H1 (cell line): ENCODE measurements at regions not wholly inside any gene's neighbourhood (a gene's known extent, or its start where the extent isn't known, plus 50 kb on each side); places are given as distances from the start of the nearest gene placed in this dataset.

ENCODE experiments used
- CBX8 ChIP-seq: fragments of 300-800, 300-1000 bp; sonication (generic); IDR thresholded peaks from 2 replicates; pipeline ENCODE4 v1.7.1; 2016; ENCODE audit warnings: low read depth, low read length, borderline replicate concordance
- CTBP2 ChIP-seq: IDR thresholded peaks from 2 replicates; pipeline ENCODE4 v1.7.0; 2011; ENCODE audit warnings: borderline replicate concordance, mild to moderate bottlenecking, moderate library complexity, mixed read lengths, low read length; ENCODE audit not compliant: insufficient read depth, insufficient read length
- GABPA ChIP-seq: IDR thresholded peaks from 2 replicates; pipeline ENCODE4 v1.6.1; 2011; ENCODE audit warnings: mild to moderate bottlenecking, low read length, moderate library complexity, borderline replicate concordance; ENCODE audit not compliant: insufficient read depth
- JUN ChIP-seq: IDR thresholded peaks from 2 replicates; pipeline ENCODE4 v1.6.1; 2011; ENCODE audit warnings: low read depth, mild to moderate bottlenecking, improper control_type of control experiment, low read length
- MAFK ChIP-seq: IDR thresholded peaks from 2 replicates; pipeline ENCODE4 v1.6.1; 2012; ENCODE audit warnings: low read depth, mild to moderate bottlenecking, improper control_type of control experiment, low read length
- TBP ChIP-seq: IDR thresholded peaks from 2 replicates; pipeline ENCODE4 v1.6.1; 2011; ENCODE audit warnings: low read depth, low read length, improper control_type of control experiment
- TF ChIP-seq, protein P1 (sequence below): fragments of 300-600 bp; sonication (generic); IDR thresholded peaks from 2 replicates; pipeline ENCODE4 v1.7.1; 2012; ENCODE audit warnings: low read length, moderate library complexity, mild to moderate bottlenecking, inconsistent platforms; ENCODE audit not compliant: insufficient replicate concordance
- TF ChIP-seq, protein P2 (sequence below): IDR thresholded peaks from 2 replicates; pipeline ENCODE4 v1.6.1; 2011; ENCODE audit warnings: low read depth, mild to moderate bottlenecking, low read length; ENCODE audit not compliant: insufficient read depth

DNA sequence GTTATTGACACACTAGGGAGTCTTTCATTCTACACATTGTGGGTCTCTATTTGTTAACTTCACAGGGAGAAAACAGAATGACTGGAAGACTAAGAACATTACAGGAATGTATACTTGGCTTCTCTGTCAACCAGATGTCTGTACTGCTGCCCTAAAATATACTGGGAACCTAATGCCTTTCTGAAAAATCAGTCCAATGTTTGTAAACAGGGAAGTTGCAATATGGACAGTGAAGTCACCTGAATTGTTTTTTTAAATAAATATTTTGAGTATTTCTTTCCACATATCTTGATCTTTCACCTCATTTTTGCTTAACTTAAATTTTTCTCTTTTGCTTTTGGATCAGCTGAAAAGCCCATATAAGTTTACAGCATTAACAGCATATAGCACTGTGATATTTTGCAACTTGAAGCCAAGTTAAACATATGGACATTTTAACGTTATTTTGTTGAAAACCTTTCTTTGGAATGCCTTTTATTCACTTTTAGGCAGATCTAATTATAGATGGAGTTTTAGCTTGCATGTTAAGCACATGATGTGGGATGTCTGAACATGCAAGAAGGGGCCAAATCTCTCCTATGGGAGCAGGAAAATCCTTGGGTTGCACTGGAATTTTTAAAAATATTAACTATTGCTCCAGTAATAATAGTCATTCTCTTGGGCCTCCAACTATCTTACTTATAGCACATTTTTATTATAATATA, 137.7 kb upstream of the TWIST2 start (continued):
- TF ChIP-seq, protein P1, sequence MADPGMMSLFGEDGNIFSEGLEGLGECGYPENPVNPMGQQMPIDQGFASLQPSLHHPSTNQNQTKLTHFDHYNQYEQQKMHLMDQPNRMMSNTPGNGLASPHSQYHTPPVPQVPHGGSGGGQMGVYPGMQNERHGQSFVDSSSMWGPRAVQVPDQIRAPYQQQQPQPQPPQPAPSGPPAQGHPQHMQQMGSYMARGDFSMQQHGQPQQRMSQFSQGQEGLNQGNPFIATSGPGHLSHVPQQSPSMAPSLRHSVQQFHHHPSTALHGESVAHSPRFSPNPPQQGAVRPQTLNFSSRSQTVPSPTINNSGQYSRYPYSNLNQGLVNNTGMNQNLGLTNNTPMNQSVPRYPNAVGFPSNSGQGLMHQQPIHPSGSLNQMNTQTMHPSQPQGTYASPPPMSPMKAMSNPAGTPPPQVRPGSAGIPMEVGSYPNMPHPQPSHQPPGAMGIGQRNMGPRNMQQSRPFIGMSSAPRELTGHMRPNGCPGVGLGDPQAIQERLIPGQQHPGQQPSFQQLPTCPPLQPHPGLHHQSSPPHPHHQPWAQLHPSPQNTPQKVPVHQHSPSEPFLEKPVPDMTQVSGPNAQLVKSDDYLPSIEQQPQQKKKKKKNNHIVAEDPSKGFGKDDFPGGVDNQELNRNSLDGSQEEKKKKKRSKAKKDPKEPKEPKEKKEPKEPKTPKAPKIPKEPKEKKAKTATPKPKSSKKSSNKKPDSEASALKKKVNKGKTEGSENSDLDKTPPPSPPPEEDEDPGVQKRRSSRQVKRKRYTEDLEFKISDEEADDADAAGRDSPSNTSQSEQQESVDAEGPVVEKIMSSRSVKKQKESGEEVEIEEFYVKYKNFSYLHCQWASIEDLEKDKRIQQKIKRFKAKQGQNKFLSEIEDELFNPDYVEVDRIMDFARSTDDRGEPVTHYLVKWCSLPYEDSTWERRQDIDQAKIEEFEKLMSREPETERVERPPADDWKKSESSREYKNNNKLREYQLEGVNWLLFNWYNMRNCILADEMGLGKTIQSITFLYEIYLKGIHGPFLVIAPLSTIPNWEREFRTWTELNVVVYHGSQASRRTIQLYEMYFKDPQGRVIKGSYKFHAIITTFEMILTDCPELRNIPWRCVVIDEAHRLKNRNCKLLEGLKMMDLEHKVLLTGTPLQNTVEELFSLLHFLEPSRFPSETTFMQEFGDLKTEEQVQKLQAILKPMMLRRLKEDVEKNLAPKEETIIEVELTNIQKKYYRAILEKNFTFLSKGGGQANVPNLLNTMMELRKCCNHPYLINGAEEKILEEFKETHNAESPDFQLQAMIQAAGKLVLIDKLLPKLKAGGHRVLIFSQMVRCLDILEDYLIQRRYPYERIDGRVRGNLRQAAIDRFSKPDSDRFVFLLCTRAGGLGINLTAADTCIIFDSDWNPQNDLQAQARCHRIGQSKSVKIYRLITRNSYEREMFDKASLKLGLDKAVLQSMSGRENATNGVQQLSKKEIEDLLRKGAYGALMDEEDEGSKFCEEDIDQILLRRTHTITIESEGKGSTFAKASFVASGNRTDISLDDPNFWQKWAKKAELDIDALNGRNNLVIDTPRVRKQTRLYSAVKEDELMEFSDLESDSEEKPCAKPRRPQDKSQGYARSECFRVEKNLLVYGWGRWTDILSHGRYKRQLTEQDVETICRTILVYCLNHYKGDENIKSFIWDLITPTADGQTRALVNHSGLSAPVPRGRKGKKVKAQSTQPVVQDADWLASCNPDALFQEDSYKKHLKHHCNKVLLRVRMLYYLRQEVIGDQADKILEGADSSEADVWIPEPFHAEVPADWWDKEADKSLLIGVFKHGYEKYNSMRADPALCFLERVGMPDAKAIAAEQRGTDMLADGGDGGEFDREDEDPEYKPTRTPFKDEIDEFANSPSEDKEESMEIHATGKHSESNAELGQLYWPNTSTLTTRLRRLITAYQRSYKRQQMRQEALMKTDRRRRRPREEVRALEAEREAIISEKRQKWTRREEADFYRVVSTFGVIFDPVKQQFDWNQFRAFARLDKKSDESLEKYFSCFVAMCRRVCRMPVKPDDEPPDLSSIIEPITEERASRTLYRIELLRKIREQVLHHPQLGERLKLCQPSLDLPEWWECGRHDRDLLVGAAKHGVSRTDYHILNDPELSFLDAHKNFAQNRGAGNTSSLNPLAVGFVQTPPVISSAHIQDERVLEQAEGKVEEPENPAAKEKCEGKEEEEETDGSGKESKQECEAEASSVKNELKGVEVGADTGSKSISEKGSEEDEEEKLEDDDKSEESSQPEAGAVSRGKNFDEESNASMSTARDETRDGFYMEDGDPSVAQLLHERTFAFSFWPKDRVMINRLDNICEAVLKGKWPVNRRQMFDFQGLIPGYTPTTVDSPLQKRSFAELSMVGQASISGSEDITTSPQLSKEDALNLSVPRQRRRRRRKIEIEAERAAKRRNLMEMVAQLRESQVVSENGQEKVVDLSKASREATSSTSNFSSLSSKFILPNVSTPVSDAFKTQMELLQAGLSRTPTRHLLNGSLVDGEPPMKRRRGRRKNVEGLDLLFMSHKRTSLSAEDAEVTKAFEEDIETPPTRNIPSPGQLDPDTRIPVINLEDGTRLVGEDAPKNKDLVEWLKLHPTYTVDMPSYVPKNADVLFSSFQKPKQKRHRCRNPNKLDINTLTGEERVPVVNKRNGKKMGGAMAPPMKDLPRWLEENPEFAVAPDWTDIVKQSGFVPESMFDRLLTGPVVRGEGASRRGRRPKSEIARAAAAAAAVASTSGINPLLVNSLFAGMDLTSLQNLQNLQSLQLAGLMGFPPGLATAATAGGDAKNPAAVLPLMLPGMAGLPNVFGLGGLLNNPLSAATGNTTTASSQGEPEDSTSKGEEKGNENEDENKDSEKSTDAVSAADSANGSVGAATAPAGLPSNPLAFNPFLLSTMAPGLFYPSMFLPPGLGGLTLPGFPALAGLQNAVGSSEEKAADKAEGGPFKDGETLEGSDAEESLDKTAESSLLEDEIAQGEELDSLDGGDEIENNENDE, result no peak
- TF ChIP-seq CBX8 (no peak), TBP (no peak), GABPA (no peak), JUN (no peak), MAFK (no peak), CTBP2 (no peak)
- TF ChIP-seq, protein P2, sequence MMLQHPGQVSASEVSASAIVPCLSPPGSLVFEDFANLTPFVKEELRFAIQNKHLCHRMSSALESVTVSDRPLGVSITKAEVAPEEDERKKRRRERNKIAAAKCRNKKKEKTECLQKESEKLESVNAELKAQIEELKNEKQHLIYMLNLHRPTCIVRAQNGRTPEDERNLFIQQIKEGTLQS, result no peak
